HepG2 (cell line): ENCODE measurements at regions not wholly inside any gene's neighbourhood (a gene's known extent, or its start where the extent isn't known, plus 50 kb on each side); places are given as distances from the start of the nearest gene placed in this dataset.

Experiments used
- HMGXB3 ChIP-seq: sonication (generic); formaldehyde crosslinking; IDR thresholded peaks from 2 replicates; pipeline ENCODE4 v1.4.0; 2020; ENCODE audit warnings: missing genetic modification reagents, borderline replicate concordance
- NBN ChIP-seq: fragments of 450-650 bp; conservative IDR thresholded peaks from 2 replicates; pipeline ENCODE4 v1.6.1; 2017
- NFE2L2 ChIP-seq: fragments of 150-350 bp; IDR thresholded peaks from 2 replicates; pipeline ENCODE4 v1.6.1; 2014; ENCODE audit warnings: low read length
- RNF2 ChIP-seq: fragments of 450-650 bp; conservative IDR thresholded peaks from 2 replicates; pipeline ENCODE4 v1.6.1; 2016; ENCODE audit warnings: low read depth
- SIN3A ChIP-seq: IDR thresholded peaks from 2 replicates; pipeline ENCODE4 v1.6.1; 2011; ENCODE audit warnings: low read depth, mild to moderate bottlenecking, control low read depth, low read length, borderline replicate concordance
- TFDP2 ChIP-seq: sonication (generic); formaldehyde crosslinking; IDR thresholded peaks from 2 replicates; pipeline ENCODE4 v1.4.0; 2020; ENCODE audit warnings: missing genetic modification reagents
- ZNF274 ChIP-seq: sonication (generic); formaldehyde crosslinking; IDR thresholded peaks from 2 replicates; pipeline ENCODE4 v1.5.1; 2020; ENCODE audit warnings: mild to moderate bottlenecking, missing genetic modification reagents
- ZNF318 ChIP-seq: sonication (generic); formaldehyde crosslinking; IDR thresholded peaks from 2 replicates; pipeline ENCODE4 v1.4.0; 2020; ENCODE audit warnings: mild to moderate bottlenecking, missing genetic modification reagents
- ZNF609 ChIP-seq: sonication (generic); formaldehyde crosslinking; IDR thresholded peaks from 2 replicates; pipeline ENCODE4 v1.4.0; 2020; ENCODE audit warnings: mild to moderate bottlenecking, missing genetic modification reagents, borderline replicate concordance
- ZNF746 ChIP-seq: sonication (generic); formaldehyde crosslinking; IDR thresholded peaks from 2 replicates; pipeline ENCODE4 v1.8.0; 2022; ENCODE audit warnings: mild to moderate bottlenecking, missing genetic modification reagents

- TF ChIP-seq HMGXB3 (CRISPR knock-in tag) (peak; percentile 75; the same call in 1 of the 2 replicates), ZNF746 (CRISPR knock-in tag) (no peak), RNF2 (no peak), ZNF318 (no peak), ZNF609 (CRISPR knock-in tag) (no peak), NFE2L2 (no peak), SIN3A (no peak), ZNF274 (no peak), NBN (no peak), TFDP2 (CRISPR knock-in tag) (no peak)
Measured at GRCh38 chr2:16546128-16546754, 119.4 kb downstream of the CYRIA start (continued).
